Fibroblast of mammary gland (primary cell): ENCODE measurements at regions not wholly inside any gene's neighbourhood (a gene's known extent, or its start where the extent isn't known, plus 50 kb on each side); places are given as distances from the start of the nearest gene placed in this dataset.

ENCODE experiments used
- DNase-seq: peaks from one replicate; pipeline ENCODE4 v3.0.0-alpha.2; 2010; ENCODE audit warnings: low read depth
- H3K4me3 ChIP-seq: 2 replicates; pipeline ENCODE4 v1.5.1; 2011; ENCODE audit warnings: low read depth, mild to moderate bottlenecking, low read length, moderate library complexity; ENCODE audit not compliant: control insufficient read depth
- TF ChIP-seq, protein P1 (sequence below): conservative IDR thresholded peaks from 2 replicates; pipeline ENCODE4 v1.5.1; 2011; ENCODE audit warnings: low read depth, low read length, inconsistent platforms; ENCODE audit not compliant: control insufficient read depth, insufficient read depth

DNA sequence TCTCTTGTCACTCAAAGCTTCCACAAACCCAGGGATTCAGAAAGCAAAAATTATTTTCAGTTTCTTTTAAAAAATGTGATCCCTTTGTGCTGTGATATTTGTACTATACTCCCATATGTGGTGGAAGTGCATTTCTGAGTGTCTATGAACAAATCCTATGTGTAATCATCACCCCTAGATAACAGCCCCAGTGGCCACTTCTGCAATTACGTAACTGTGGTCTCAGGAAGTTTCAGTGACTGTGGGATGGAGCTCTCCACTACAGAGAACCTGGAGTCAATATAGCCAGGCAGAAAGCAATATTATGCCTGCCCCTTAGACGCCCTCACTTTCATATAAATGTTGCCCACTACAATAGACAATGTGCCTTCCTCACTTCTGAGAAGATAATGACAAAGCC lies 1101.7 kb upstream of the GHITM start:
- TF ChIP-seq, protein P1, sequence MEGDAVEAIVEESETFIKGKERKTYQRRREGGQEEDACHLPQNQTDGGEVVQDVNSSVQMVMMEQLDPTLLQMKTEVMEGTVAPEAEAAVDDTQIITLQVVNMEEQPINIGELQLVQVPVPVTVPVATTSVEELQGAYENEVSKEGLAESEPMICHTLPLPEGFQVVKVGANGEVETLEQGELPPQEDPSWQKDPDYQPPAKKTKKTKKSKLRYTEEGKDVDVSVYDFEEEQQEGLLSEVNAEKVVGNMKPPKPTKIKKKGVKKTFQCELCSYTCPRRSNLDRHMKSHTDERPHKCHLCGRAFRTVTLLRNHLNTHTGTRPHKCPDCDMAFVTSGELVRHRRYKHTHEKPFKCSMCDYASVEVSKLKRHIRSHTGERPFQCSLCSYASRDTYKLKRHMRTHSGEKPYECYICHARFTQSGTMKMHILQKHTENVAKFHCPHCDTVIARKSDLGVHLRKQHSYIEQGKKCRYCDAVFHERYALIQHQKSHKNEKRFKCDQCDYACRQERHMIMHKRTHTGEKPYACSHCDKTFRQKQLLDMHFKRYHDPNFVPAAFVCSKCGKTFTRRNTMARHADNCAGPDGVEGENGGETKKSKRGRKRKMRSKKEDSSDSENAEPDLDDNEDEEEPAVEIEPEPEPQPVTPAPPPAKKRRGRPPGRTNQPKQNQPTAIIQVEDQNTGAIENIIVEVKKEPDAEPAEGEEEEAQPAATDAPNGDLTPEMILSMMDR, result no peak
- no peak for DNase-seq

DNA sequence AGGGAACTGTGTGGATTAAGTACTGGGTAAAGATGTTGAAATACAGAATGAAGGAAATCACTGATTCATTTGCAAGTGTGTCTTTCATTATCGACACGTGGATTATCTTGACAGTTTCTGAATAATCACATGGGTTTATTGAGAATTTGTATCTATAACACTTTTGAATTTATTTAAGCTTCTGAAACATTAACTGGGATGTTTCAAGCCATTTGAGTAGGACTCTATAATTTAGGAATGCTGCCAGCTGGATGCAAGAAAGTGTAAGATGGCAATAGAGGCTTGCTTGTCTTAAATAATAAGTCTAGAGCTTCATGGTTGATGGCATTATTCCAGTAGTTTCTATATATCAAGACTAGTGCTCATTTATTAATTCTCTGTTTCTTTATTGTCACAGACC lies 1100.7 kb upstream of the GHITM start:
- no peak for DNase-seq
- no peak overlapping the region for H3K4me3 ChIP-seq
- TF ChIP-seq, protein P1, result no peak

More for the DNA sequence above, 1101.7 kb upstream of the GHITM start:
- no peak overlapping the region for H3K4me3 ChIP-seq

DNA sequence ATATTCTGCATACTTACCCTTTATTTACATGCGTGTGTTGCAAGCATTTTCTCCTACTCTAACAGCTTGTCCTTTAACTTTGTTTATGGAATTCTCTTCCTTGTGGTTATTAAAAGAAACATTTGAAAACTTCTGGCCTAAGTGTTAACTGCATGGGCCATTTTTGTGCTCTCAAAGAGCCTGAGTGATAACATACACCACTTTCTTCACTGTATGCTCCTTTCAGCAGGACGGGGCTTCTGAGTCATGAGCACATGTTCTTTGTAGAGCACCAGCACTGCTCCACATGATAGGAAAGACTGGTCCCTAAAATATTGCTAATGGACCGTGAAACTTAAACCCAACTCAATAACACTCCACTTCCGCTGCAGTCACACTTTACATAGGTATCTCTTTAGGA lies 1093.6 kb upstream of the GHITM start:
- DNase-seq, result no peak
- H3K4me3 ChIP-seq, result no peak overlapping the region
- TF ChIP-seq, protein P1, result no peak

DNA sequence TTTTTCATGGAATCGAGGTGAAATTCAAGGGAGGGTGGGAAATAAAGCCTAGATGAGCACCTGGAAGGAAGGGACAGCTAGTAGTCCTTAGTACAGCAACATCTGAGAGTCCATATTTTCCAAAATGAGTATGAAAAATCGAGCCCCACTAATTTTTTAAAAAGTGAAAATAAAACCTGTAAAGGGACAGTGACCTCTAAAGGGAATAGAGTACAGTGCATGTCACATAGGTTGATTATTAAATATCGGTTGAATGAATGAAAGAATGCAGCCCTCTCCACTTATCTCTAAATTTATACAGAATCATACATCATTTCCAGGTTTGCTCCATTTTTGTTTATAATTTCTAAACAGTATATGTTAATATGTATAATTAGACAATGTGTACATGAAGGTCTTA lies 1088.5 kb upstream of the GHITM start:
- TF ChIP-seq, protein P1, result no peak
- no peak for DNase-seq
- no peak overlapping the region for H3K4me3 ChIP-seq

DNA sequence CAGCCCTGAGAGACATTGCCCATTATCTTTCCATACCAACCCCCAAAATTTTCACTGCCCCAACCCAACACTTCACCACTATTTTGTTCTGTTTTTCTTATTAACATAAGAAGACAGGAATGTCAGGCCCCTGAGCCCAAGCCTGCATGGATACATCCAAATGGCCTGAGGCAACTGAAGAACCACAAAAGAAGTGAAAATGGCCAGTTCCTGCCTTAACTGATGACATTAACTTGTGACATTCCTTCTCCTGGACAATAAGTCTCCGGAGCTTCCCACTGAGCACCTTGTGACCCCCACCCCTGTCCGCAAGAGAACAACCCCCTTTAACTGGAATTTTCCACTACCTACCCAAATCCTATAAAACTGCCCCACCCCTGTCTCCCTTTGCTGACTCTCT lies 1076.4 kb upstream of the GHITM start:
- DNase-seq, result no peak
- TF ChIP-seq, protein P1, result no peak
- H3K4me3 ChIP-seq, result no peak overlapping the region

DNA sequence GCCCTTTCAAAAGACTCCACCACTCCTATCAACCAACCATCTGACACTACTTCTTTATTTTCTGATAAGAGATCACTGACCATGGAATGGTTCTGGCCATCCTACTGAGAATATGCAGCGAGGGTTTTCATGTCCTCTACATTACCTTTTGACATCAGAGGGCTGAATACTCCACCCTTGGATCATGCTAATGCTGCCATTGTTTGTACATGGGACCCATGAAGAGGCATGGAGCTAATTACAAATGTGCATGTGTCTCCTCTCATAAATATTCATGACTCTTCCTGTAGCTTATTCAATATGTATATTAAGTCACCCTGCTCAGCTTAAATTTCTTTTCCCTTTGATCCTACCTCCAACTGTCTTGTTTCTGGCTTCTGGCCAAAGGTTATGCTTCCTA lies 1065.8 kb upstream of the GHITM start:
- no peak for DNase-seq
- TF ChIP-seq, protein P1, result no peak
- no peak overlapping the region for H3K4me3 ChIP-seq
